ENCODE measurements at regions not wholly inside any gene's neighbourhood (a gene's known extent, or its start where the extent isn't known, plus 50 kb on each side); places are given as distances from the start of the nearest gene placed in this dataset.

- H3K79me2 ChIP-seq (ENCODE audit: insufficient read depth): no peaks in the 10 kb centered on the region
- ChIA-PET CTCF (no interaction called here), POLR2A (no interaction called here)
- DNase-seq: no peak
- no peaks in the 10 kb centered on the region for H3K4me1 ChIP-seq (ENCODE audit: control insufficient read depth in 1 of 2, insufficient read depth in 2 of 2, low read depth in 1 of 2, low read length in 1 of 2)
- H3K4me2 ChIP-seq: no peak overlapping the region
- H3K4me3 ChIP-seq (ENCODE audit: low read depth in 2 of 2, low read length in 1 of 2): no peak overlapping the region
- H3K27ac ChIP-seq (ENCODE audit: low read depth in 2 of 2, low read length in 1 of 2): no peak overlapping the region
- H3K9me2 ChIP-seq: no peaks in the 10 kb centered on the region
- H2AFZ ChIP-seq (ENCODE audit: low read depth): no peak overlapping the region
- no peaks in the 10 kb centered on the region for H3K36me3 ChIP-seq (replicated peaks in 1 of 2; ENCODE audit: control insufficient read depth in 1 of 2, insufficient read depth in 2 of 2, low read length in 1 of 2)
- H3K27me3 ChIP-seq (ENCODE audit: insufficient read depth): no peaks in the 10 kb centered on the region
- TF ChIP-seq ELF1 (IDR thresholded peaks at IDR 0.05) (no peak), POLR2AphosphoS5 (IDR thresholded peaks at IDR 0.05; ENCODE audit: low read depth, low read length) (no peak), GABPA (IDR thresholded peaks at IDR 0.05; ENCODE audit: low read depth) (no peak), FOXM1 (IDR thresholded peaks at IDR 0.05; ENCODE audit: low read depth) (no peak), ZBTB33 (IDR thresholded peaks at IDR 0.05; ENCODE audit: borderline replicate concordance, low read depth) (no peak), USF1 (IDR thresholded peaks at IDR 0.05; ENCODE audit: borderline replicate concordance, low read depth) (no peak), MEF2A (IDR thresholded peaks at IDR 0.05; ENCODE audit: borderline replicate concordance, low read depth) (no peak), REST (IDR thresholded peaks at IDR 0.05; ENCODE audit: low read depth, low read length) (no peak), FOXJ3 (CRISPR knock-in tag; IDR thresholded peaks at IDR 0.05) (no peak), FOSL2 (IDR thresholded peaks at IDR 0.05; ENCODE audit: borderline replicate concordance, low read depth) (no peak), RCOR1 (IDR thresholded peaks at IDR 0.05; ENCODE audit: low read length) (no peak)
- 0% methylated on average over 5 of the region's 5 CpGs for WGBS (ENCODE audit: low lambda C conversion rate)
- H4K20me1 ChIP-seq (ENCODE audit: insufficient read depth): no peaks in the 10 kb centered on the region
- H3K9me3 ChIP-seq: no peaks in the 10 kb centered on the region
- no peak overlapping the region for H3K9ac ChIP-seq
- H3F3A ChIP-seq (replicated peaks; ENCODE audit: insufficient read depth): no peaks in the 10 kb centered on the region
Observed at GRCh38 chr14:44418856-44419255, 88.2 kb downstream of the FSCB start.

GRCh38 chr14:44417809-44418208 lies 89.3 kb downstream of the FSCB start:
- 0% methylated on average over 1 of the region's 1 CpG for WGBS (ENCODE audit: low lambda C conversion rate)
- Histone ChIP-seq H3K9me2 (no peaks in the 10 kb centered on the region), H3K4me3 (ENCODE audit: low read depth in 2 of 2, low read length in 1 of 2) (no peak overlapping the region)
- TF ChIP-seq MXI1 (IDR thresholded peaks at IDR 0.05; ENCODE audit: low read depth, low read length) (no peak), FOXM1 (IDR thresholded peaks at IDR 0.05; ENCODE audit: low read depth) (no peak), USF2 (IDR thresholded peaks at IDR 0.05; ENCODE audit: borderline replicate concordance, low read depth, low read length) (no peak), EP300 (IDR thresholded peaks at IDR 0.05; ENCODE audit: borderline replicate concordance in 1 of 2, low read depth in 1 of 2, low read length in 1 of 2) (no peak), MAX (IDR thresholded peaks at IDR 0.05; ENCODE audit: low read depth) (no peak), JUND (IDR thresholded peaks at IDR 0.05) (no peak), RCOR1 (IDR thresholded peaks at IDR 0.05; ENCODE audit: low read length) (no peak), FOSL2 (IDR thresholded peaks at IDR 0.05; ENCODE audit: borderline replicate concordance, low read depth) (no peak), IRF3 (IDR thresholded peaks at IDR 0.05; ENCODE audit: low read depth, low read length) (no peak), ZBTB33 (IDR thresholded peaks at IDR 0.05; ENCODE audit: borderline replicate concordance, low read depth) (no peak)

More at GRCh38 chr14:44417809-44418208, 89.3 kb downstream of the FSCB start:
- Histone ChIP-seq H3K9ac (no peak overlapping the region), H3K9me3 (no peaks in the 10 kb centered on the region), H3K4me2 (no peak overlapping the region), H2AFZ (ENCODE audit: low read depth) (no peak overlapping the region), H3K4me1 (ENCODE audit: control insufficient read depth in 1 of 2, insufficient read depth in 2 of 2, low read depth in 1 of 2, low read length in 1 of 2) (no peaks in the 10 kb centered on the region), H3K79me2 (ENCODE audit: insufficient read depth) (no peaks in the 10 kb centered on the region), H3K27ac (ENCODE audit: low read depth in 2 of 2, low read length in 1 of 2) (no peak overlapping the region), H3F3A (replicated peaks; ENCODE audit: insufficient read depth) (no peaks in the 10 kb centered on the region), H3K36me3 (replicated peaks in 1 of 2; ENCODE audit: control insufficient read depth in 1 of 2, insufficient read depth in 2 of 2, low read length in 1 of 2) (no peaks in the 10 kb centered on the region), H3K27me3 (ENCODE audit: insufficient read depth) (no peaks in the 10 kb centered on the region), H4K20me1 (ENCODE audit: insufficient read depth) (no peaks in the 10 kb centered on the region)
- CTCF ChIA-PET: no interaction called here
- POLR2A ChIA-PET: no interaction called here
- DNase-seq: no peak

All from SK-N-SH (cell line).